ENCODE measurements at regions not wholly inside any gene's neighbourhood (a gene's known extent, or its start where the extent isn't known, plus 50 kb on each side); places are given as distances from the start of the nearest gene placed in this dataset.

- TF ChIP-seq CTCF (IDR thresholded peaks at IDR 0.05): no peak
- no peak for ATAC-seq (ENCODE audit: low FRiP score)
- DNase-seq (ENCODE audit: low spot score): no peak
These were observed 261.2 kb downstream of the EIPR1 start for GRCh38 chr2:3116371-3116770.

GRCh38 chr2:3115301-3116042 lies 262.1 kb downstream of the EIPR1 start:
- DNase-seq (ENCODE audit: low spot score) (no peak), ATAC-seq (ENCODE audit: low FRiP score) (no peak)
- no peak for TF ChIP-seq CTCF (IDR thresholded peaks at IDR 0.05)

- ATAC-seq (ENCODE audit: low FRiP score) (no peak), DNase-seq (ENCODE audit: low spot score) (no peak)
- TF ChIP-seq CTCF (IDR thresholded peaks at IDR 0.05): no peak
These were observed 263.0 kb downstream of the EIPR1 start for GRCh38 chr2:3114406-3115185.

- TF ChIP-seq CTCF (IDR thresholded peaks at IDR 0.05): no peak
- no peak for DNase-seq (ENCODE audit: low spot score)
These were observed 263.8 kb downstream of the EIPR1 start for GRCh38 chr2:3113769-3114168.

GRCh38 chr2:3113122-3113521 lies 264.5 kb downstream of the EIPR1 start:
- DNase-seq (ENCODE audit: low spot score): no peak
- no peak for ATAC-seq (ENCODE audit: low FRiP score)
- TF ChIP-seq CTCF (IDR thresholded peaks at IDR 0.05): no peak

More at GRCh38 chr2:3113769-3114168, 263.8 kb downstream of the EIPR1 start:
- ATAC-seq (ENCODE audit: low FRiP score): no peak

GRCh38 chr2:3112553-3112952 lies 265.1 kb downstream of the EIPR1 start:
- TF ChIP-seq CTCF (IDR thresholded peaks at IDR 0.05): no peak
- ATAC-seq (ENCODE audit: low FRiP score) (no peak), DNase-seq (ENCODE audit: low spot score) (no peak)
